Endothelial cell of umbilical vein (primary cell): ENCODE measurements at regions not wholly inside any gene's neighbourhood (a gene's known extent, or its start where the extent isn't known, plus 50 kb on each side); places are given as distances from the start of the nearest gene placed in this dataset.

Experiments
- BruUV-seq: library from RNA; stranded (reverse); fragments of 400-500 nt; replicated peaks from 2 replicates; lab custom pipeline; 2021; lab: Mats Ljungman, UMichigan
- CTCF ChIA-PET: fragments of 300-600, 350-600 bp; sonication (Branson Sonifier 250); formaldehyde crosslinking; loops from one replicate; lab custom pipeline; 2021; ENCODE audit warnings: antibody characterized with exemption, inconsistent platforms; lab: Charles Lee
- POLR2A ChIA-PET: fragments of 300-600, 350-600 bp; sonication (Branson Sonifier 250); formaldehyde crosslinking; loops from one replicate; lab custom pipeline; 2021; ENCODE audit warnings: antibody characterized with exemption, inconsistent platforms; lab: Charles Lee
- DNase-seq: peaks from one replicate; pipeline ENCODE4 v3.0.0-alpha.2; 2011; ENCODE audit warnings: low read depth, low spot score
- FAIRE-seq: peaks from 2 replicates; lab custom pipeline; 2011; peaks lifted over from hg19 to GRCh38; lab: Jason Lieb, UNC
- H2AFZ ChIP-seq: 2 replicates; pipeline ENCODE4 v1.6.0; 2012; ENCODE audit warnings: low read depth, low read length, control low read depth, inconsistent platforms
- H3K27ac ChIP-seq: 2 replicates; pipeline ENCODE4 v1.5.1; 2011; ENCODE audit warnings: low read depth, mild to moderate bottlenecking, control low read depth, low read length, moderate library complexity; ENCODE audit not compliant: insufficient read depth
- H3K27me3 ChIP-seq, 2 experiments: 2 replicates each; pipeline versions ENCODE4 v1.6.0 to v1.6.1; 2011; ENCODE audit warnings: low read length in 2 of 2, mixed read lengths in 1 of 2; ENCODE audit not compliant: control insufficient read depth in 2 of 2, insufficient read depth in 2 of 2
- H3K36me3 ChIP-seq, 2 experiments: 2 replicates in 1 of 2; 3 replicates in 1 of 2; pipeline ENCODE4 v1.5.1; 2011; ENCODE audit warnings: low read length in 2 of 2, mild to moderate bottlenecking in 1 of 2, moderate library complexity in 1 of 2; ENCODE audit not compliant: control insufficient read depth in 2 of 2, insufficient read depth in 2 of 2; ENCODE audit errors: extremely low read depth in 1 of 2
- H3K4me1 ChIP-seq: 3 replicates; pipeline ENCODE4 v1.5.1; 2011; ENCODE audit warnings: mild to moderate bottlenecking, low read length; ENCODE audit not compliant: control insufficient read depth, insufficient read depth; ENCODE audit errors: extremely low read depth
- H3K4me2 ChIP-seq: 2 replicates; pipeline ENCODE4 v1.6.1; 2011; ENCODE audit warnings: low read length, control low read depth, mixed read lengths; ENCODE audit not compliant: insufficient read depth
- H3K4me3 ChIP-seq, 3 experiments: fragments of 200-600 bp in 1 of 3; sonication (generic), shearing (Covaris generic) in 1 of 3; replicated peaks in 1 of 3; 2 replicates each; pipeline ENCODE4 v1.5.1; 2011 to 2016; ENCODE audit warnings: control low read depth in 3 of 3, low read length in 3 of 3, mild to moderate bottlenecking in 2 of 3, inconsistent platforms in 1 of 3, low read depth in 1 of 3, moderate library complexity in 1 of 3; ENCODE audit not compliant: insufficient read depth in 1 of 3
- H3K79me2 ChIP-seq: 2 replicates; pipeline ENCODE4 v1.6.0; 2012; ENCODE audit warnings: low read length, inconsistent platforms; ENCODE audit not compliant: control insufficient read depth, insufficient read depth
- H3K9ac ChIP-seq: replicated peaks from 2 replicates; pipeline ENCODE3; 2011; ENCODE audit warnings: low read length, control low read depth; ENCODE audit not compliant: insufficient read depth; ENCODE audit errors: extremely low read depth
- H3K9me1 ChIP-seq: replicated peaks from 3 replicates; pipeline ENCODE4 v1.6.0; 2011; ENCODE audit warnings: mild to moderate bottlenecking, low read length; ENCODE audit not compliant: control insufficient read depth, insufficient read depth; ENCODE audit errors: extremely low read depth
- H3K9me3 ChIP-seq: replicated peaks from 2 replicates; pipeline ENCODE4 v1.5.1; 2012; ENCODE audit warnings: low read length, inconsistent platforms; ENCODE audit not compliant: control insufficient read depth, insufficient read depth
- H4K20me1 ChIP-seq: replicated peaks from 2 replicates; pipeline ENCODE3; 2011; ENCODE audit warnings: mild to moderate bottlenecking, low read length; ENCODE audit not compliant: control insufficient read depth, insufficient read depth; ENCODE audit errors: extremely low read depth
- EZH2 ChIP-seq: IDR thresholded peaks from 2 replicates; pipeline ENCODE4 v1.6.1; 2012; ENCODE audit warnings: borderline replicate concordance, low read depth, mild to moderate bottlenecking, moderate library complexity, low read length, inconsistent platforms; ENCODE audit not compliant: severe bottlenecking
- FOS ChIP-seq: IDR thresholded peaks from 2 replicates; pipeline ENCODE4 v1.6.1; 2011; ENCODE audit warnings: mild to moderate bottlenecking, low read length, moderate library complexity, borderline replicate concordance; ENCODE audit not compliant: insufficient read depth
- GATA2 ChIP-seq: IDR thresholded peaks from 2 replicates; pipeline ENCODE4 v1.7.0; 2011; ENCODE audit warnings: low read depth, mild to moderate bottlenecking, moderate library complexity, mixed read lengths, low read length; ENCODE audit not compliant: insufficient read length, insufficient read depth
- JUN ChIP-seq: IDR thresholded peaks from 2 replicates; pipeline ENCODE4 v1.6.1; 2011; ENCODE audit warnings: borderline replicate concordance, low read depth; ENCODE audit not compliant: insufficient read length, insufficient read depth
- MYC ChIP-seq: IDR thresholded peaks from one replicate; pipeline ENCODE4 v1.6.1; 2011; ENCODE audit warnings: mild to moderate bottlenecking, low read depth, low read length
- POLR2A ChIP-seq: IDR thresholded peaks from 2 replicates; pipeline ENCODE4 v1.6.1; 2012; ENCODE audit warnings: low read depth, mild to moderate bottlenecking, control low read depth, low read length
- POLR2AphosphoS5 ChIP-seq: IDR thresholded peaks from 2 replicates; pipeline ENCODE4 v1.6.1; 2012; ENCODE audit warnings: low read depth, mild to moderate bottlenecking, control low read depth, low read length, moderate library complexity; ENCODE audit not compliant: insufficient read depth
- dilution Hi-C: fragments of 300-500 bp; cut with MboI; formaldehyde crosslinking; loops from one replicate; pipeline ENCODE4 v1.15.0; 2019; ENCODE audit warnings: low sequenced_read_pairs; ENCODE audit not compliant: extremely low pct_ligation_motif_present
- intact Hi-C: fragments of 100-400 bp; cut with micrococcal nuclease; formaldehyde crosslinking; loops from one replicate; pipeline ENCODE4 v1.10.0; 2022
- TF ChIP-seq, protein P1 (sequence below), 2 donors: IDR thresholded peaks; 1 replicate in 1 of 2; 2 replicates in 1 of 2; pipeline ENCODE4 v1.5.1; 2011; ENCODE audit warnings: low read length in 2 of 2, mild to moderate bottlenecking in 2 of 2, moderate library complexity in 2 of 2, control low read depth in 1 of 2, inconsistent platforms in 1 of 2, low read depth in 1 of 2; ENCODE audit not compliant: insufficient read depth in 1 of 2; ENCODE audit errors: extremely low read depth in 1 of 2
- TF ChIP-seq, protein P2 (sequence below): IDR thresholded peaks from 2 replicates; pipeline ENCODE4 v1.6.1; 2011; ENCODE audit not compliant: insufficient read depth, insufficient read length

DNA sequence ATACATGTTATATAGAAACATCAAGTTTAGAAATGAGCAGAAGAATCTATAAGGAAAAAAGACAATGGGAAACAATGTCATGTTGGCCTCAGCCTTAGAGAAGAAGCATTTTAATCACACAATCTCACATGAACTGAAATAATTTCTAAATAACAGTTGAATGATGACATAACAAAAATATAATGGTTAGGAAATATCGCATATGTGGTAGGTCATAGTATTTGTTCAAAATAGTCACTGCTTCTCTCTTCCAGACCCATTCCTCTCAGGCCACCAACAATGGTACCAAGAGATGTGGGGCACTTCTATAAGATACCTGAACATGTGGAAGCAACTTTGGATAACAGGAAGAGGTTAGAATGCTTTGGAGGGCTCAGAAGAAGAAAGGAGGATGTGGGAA is 195.7 kb upstream of the PDZRN3 start:
- TF ChIP-seq FOS, result no peak
- TF ChIP-seq POLR2A, result no peak
- TF ChIP-seq JUN, result no peak
- TF ChIP-seq, protein P1, sequence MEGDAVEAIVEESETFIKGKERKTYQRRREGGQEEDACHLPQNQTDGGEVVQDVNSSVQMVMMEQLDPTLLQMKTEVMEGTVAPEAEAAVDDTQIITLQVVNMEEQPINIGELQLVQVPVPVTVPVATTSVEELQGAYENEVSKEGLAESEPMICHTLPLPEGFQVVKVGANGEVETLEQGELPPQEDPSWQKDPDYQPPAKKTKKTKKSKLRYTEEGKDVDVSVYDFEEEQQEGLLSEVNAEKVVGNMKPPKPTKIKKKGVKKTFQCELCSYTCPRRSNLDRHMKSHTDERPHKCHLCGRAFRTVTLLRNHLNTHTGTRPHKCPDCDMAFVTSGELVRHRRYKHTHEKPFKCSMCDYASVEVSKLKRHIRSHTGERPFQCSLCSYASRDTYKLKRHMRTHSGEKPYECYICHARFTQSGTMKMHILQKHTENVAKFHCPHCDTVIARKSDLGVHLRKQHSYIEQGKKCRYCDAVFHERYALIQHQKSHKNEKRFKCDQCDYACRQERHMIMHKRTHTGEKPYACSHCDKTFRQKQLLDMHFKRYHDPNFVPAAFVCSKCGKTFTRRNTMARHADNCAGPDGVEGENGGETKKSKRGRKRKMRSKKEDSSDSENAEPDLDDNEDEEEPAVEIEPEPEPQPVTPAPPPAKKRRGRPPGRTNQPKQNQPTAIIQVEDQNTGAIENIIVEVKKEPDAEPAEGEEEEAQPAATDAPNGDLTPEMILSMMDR (IDR thresholded peaks at IDR 0.05; ENCODE audit: extremely low read depth in 1 of 2, insufficient read depth in 1 of 2, low read depth in 1 of 2, low read length in 2 of 2), result no peak
- no peak for TF ChIP-seq MYC
- no peak for TF ChIP-seq POLR2AphosphoS5
- TF ChIP-seq, protein P2, sequence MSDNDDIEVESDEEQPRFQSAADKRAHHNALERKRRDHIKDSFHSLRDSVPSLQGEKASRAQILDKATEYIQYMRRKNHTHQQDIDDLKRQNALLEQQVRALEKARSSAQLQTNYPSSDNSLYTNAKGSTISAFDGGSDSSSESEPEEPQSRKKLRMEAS, result no peak
- no peak for TF ChIP-seq EZH2
- TF ChIP-seq GATA2, result no peak
- H3K4me1 ChIP-seq, result no peaks in the 10 kb centered on the region
- H3K9me3 ChIP-seq, result no peaks in the 10 kb centered on the region
- intact Hi-C loops, result no loop called here
- H3K36me3 ChIP-seq, result no peaks in the 10 kb centered on the region
- no peak overlapping the region for H2AFZ ChIP-seq
- H4K20me1 ChIP-seq, result no peaks in the 10 kb centered on the region
- H3K79me2 ChIP-seq, result no peaks in the 10 kb centered on the region
- POLR2A ChIA-PET, result no interaction called here
- CTCF ChIA-PET, result no interaction called here
- no peak overlapping the region for H3K4me2 ChIP-seq
- no peaks in the 10 kb centered on the region for H3K9me1 ChIP-seq
- no peaks in the 10 kb centered on the region for H3K27me3 ChIP-seq
- no TSS peak for BruUV-seq
- no peak overlapping the region for H3K27ac ChIP-seq
- H3K4me3 ChIP-seq, result no peak overlapping the region
- no peak for FAIRE-seq
- dilution Hi-C loops, result no loop called here
- no peak for DNase-seq
- H3K9ac ChIP-seq, result no peak overlapping the region
